VCaP (cell line): ENCODE measurements at regions not wholly inside any gene's neighbourhood (a gene's known extent, or its start where the extent isn't known, plus 50 kb on each side); places are given as distances from the start of the nearest gene placed in this dataset.

ENCODE experiments used
- H3K27ac ChIP-seq: fragments of 450-650 bp; 2 replicates; pipeline ENCODE4 v1.5.1; 2017
- TF ChIP-seq, protein P1 (sequence below): fragments of 450-650 bp; conservative IDR thresholded peaks from 2 replicates; pipeline ENCODE4 v1.5.1; 2017; ENCODE audit warnings: mild to moderate bottlenecking, moderate library complexity

- H3K27ac ChIP-seq: no peak overlapping the region
- TF ChIP-seq, protein P1, sequence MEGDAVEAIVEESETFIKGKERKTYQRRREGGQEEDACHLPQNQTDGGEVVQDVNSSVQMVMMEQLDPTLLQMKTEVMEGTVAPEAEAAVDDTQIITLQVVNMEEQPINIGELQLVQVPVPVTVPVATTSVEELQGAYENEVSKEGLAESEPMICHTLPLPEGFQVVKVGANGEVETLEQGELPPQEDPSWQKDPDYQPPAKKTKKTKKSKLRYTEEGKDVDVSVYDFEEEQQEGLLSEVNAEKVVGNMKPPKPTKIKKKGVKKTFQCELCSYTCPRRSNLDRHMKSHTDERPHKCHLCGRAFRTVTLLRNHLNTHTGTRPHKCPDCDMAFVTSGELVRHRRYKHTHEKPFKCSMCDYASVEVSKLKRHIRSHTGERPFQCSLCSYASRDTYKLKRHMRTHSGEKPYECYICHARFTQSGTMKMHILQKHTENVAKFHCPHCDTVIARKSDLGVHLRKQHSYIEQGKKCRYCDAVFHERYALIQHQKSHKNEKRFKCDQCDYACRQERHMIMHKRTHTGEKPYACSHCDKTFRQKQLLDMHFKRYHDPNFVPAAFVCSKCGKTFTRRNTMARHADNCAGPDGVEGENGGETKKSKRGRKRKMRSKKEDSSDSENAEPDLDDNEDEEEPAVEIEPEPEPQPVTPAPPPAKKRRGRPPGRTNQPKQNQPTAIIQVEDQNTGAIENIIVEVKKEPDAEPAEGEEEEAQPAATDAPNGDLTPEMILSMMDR: no peak
Measured at GRCh38 chr6:91114123-91114708, 527.3 kb upstream of the MAP3K7 start.

- H3K27ac ChIP-seq: no peak overlapping the region
- TF ChIP-seq, protein P1: no peak
Measured at GRCh38 chr6:91106083-91106482, 519.2 kb upstream of the MAP3K7 start.

GRCh38 chr6:91105532-91105931, 518.7 kb upstream of the MAP3K7 start:
- H3K27ac ChIP-seq: no peak overlapping the region
- TF ChIP-seq, protein P1: no peak

DNA sequence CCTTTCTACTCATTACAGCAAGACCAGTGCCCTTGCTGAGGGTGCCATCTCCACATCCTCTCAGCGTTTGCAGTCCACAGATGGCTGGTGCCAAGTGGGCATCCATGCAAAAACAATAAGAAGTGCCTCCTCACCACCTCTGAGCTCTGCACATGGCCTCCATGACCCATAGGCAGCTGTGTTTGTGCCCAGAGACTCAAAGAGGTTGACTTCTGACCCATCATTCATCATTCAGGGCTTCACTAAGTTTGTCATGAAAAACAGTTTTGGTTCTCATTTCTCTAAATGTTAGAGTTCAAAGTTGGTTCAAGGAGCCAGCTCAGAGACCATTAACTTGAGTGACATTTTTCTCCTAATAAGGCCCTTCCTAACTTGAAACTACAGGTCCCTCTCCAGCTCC, 512.6 kb upstream of the MAP3K7 start:
- no peak overlapping the region for H3K27ac ChIP-seq
- TF ChIP-seq, protein P1: no peak

DNA sequence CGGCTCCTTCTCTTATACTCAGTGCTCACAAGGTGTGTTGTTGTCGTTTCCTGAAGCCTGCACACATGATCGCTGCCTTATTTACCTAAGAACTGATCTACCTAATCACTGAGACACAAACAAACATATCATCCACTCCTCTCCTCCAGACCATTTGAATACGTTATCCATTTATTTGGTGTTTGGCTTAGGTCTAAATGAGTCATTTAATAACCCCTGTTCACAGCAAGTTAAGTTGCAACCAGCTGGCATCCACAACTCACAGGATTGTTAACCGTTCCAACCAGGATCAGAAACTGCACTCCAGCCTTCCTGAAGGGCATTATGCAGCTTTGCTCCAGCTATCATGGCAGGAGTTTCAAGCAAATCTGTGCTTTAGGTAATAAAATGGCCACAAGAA, 511.1 kb upstream of the MAP3K7 start:
- no peak overlapping the region for H3K27ac ChIP-seq
- TF ChIP-seq, protein P1: no peak

DNA sequence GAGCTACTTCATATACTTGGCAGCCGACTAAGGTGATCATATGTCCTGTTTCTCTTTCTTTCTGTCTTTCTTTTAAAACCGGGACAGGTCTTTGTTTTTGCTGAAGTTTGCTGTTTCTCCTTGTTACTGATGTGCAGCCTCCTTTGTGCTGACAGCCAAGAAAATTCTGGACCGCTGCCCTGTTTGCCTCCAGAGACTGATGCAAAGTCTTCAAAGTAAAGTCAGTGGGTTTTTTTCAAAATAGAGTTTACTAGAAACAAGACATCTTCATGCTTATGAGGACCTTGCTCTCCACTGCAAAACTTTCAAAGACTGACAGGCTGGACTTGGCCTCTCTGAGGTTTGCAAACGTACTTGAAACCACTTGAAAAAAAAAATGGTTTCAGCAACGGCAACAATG, 510.5 kb upstream of the MAP3K7 start:
- H3K27ac ChIP-seq: no peak overlapping the region
- TF ChIP-seq, protein P1: no peak

- no peak overlapping the region for H3K27ac ChIP-seq
- TF ChIP-seq, protein P1: no peak
Measured at GRCh38 chr6:91094806-91095475, 508.1 kb upstream of the MAP3K7 start.
